HepG2 (cell line): ENCODE measurements at regions not wholly inside any gene's neighbourhood (a gene's known extent, or its start where the extent isn't known, plus 50 kb on each side); places are given as distances from the start of the nearest gene placed in this dataset.

Experiments used
- ATAC-seq: fragments of 200-7000 bp; cut with Tn5 transposase; 3 replicates; pipeline ENCODE4 v1.9.1; 2020; ENCODE audit warnings: mild to moderate bottlenecking, moderate library complexity
- BruUV-seq: library from RNA; stranded (reverse); fragments of 400-500 nt; replicated peaks from 2 replicates; lab custom pipeline; 2021; lab: Mats Ljungman, UMichigan
- CTCF ChIA-PET: fragments of 300-600 bp; formaldehyde crosslinking; extraction: SDS; loops from one replicate; lab custom pipeline; 2021; ENCODE audit warnings: low total read pairs, inconsistent platforms, low intra/inter-chr PET ratio; lab: Yijun Ruan, JAX
- POLR2A ChIA-PET: fragments of 350-600 bp; sonication (Branson Sonifier 250); formaldehyde crosslinking; loops from one replicate; lab custom pipeline; 2020; ENCODE audit warnings: antibody characterized with exemption, inconsistent platforms; lab: Yijun Ruan, JAX
- DNase-seq: peaks from one replicate; pipeline ENCODE4 v3.0.0-alpha.2; 2015; ENCODE audit warnings: low spot score
- FAIRE-seq: peaks from 3 replicates; lab custom pipeline; 2011; peaks lifted over from hg19 to GRCh38; lab: Jason Lieb, UNC
- H2AFZ ChIP-seq: one replicate; pipeline ENCODE4 v1.6.1; 2011; ENCODE audit warnings: low read length, inconsistent platforms
- H3K27ac ChIP-seq: fragments of 300-600 bp; 3 replicates; pipeline ENCODE4 v1.8.0; 2011; ENCODE audit warnings: mixed run types, mild to moderate bottlenecking, mixed read lengths, low read length, inconsistent platforms; ENCODE audit not compliant: insufficient read depth; ENCODE audit errors: extremely low read length
- H3K27me3 ChIP-seq, 2 experiments: fragments of 200-600 bp in 1 of 2; 2 replicates in 1 of 2; 3 replicates in 1 of 2; pipeline versions ENCODE4 v1.6.0 to v1.8.0; 2011; ENCODE audit warnings: low read length in 2 of 2, mild to moderate bottlenecking in 2 of 2, moderate library complexity in 2 of 2, inconsistent platforms in 1 of 2; ENCODE audit not compliant: insufficient read depth in 2 of 2, control insufficient read depth in 1 of 2
- H3K36me3 ChIP-seq, 2 experiments: fragments of 200-600 bp in 1 of 2; replicated peaks in 1 of 2; 2 replicates in 1 of 2; 3 replicates in 1 of 2; pipeline versions ENCODE4 v1.5.1 to v1.8.0; 2011; ENCODE audit warnings: low read length in 2 of 2, inconsistent platforms in 1 of 2; ENCODE audit not compliant: insufficient read depth in 2 of 2, control insufficient read depth in 1 of 2
- H3K4me1 ChIP-seq: 2 replicates; pipeline ENCODE4 v1.5.1; 2012; ENCODE audit warnings: low read length, inconsistent platforms; ENCODE audit not compliant: insufficient read depth
- H3K4me2 ChIP-seq: 2 replicates; pipeline ENCODE4 v1.6.0; 2011; ENCODE audit warnings: low read depth, low read length, inconsistent platforms
- H3K4me3 ChIP-seq, 3 experiments: fragments of 200-600 bp in 1 of 3; sonication (generic), shearing (Covaris generic) in 1 of 3; replicated peaks in 1 of 3; 2 replicates each; pipeline ENCODE4 v1.5.1; 2011 to 2016; ENCODE audit warnings: low read length in 3 of 3, inconsistent platforms in 2 of 3, low read depth in 2 of 3, mild to moderate bottlenecking in 2 of 3, control low read depth in 1 of 3, mixed read lengths in 1 of 3; ENCODE audit not compliant: insufficient read depth in 1 of 3
- H3K79me2 ChIP-seq: one replicate; pipeline ENCODE4 v1.6.1; 2011; ENCODE audit warnings: low read length, inconsistent platforms; ENCODE audit not compliant: insufficient read depth
- H3K9ac ChIP-seq: 2 replicates; pipeline ENCODE4 v1.6.0; 2011; ENCODE audit warnings: mild to moderate bottlenecking, low read depth, low read length, inconsistent platforms; ENCODE audit not compliant: insufficient read depth
- H3K9me3 ChIP-seq: 2 replicates; pipeline ENCODE4 v1.5.1; 2012; ENCODE audit warnings: mild to moderate bottlenecking, low read length
- H4K20me1 ChIP-seq: 2 replicates; pipeline ENCODE4 v1.6.0; 2011; ENCODE audit warnings: inconsistent platforms, mild to moderate bottlenecking, low read length, moderate library complexity; ENCODE audit not compliant: insufficient read depth
- BCL3 ChIP-seq: sonication (generic); formaldehyde crosslinking; IDR thresholded peaks from 2 replicates; pipeline ENCODE4 v1.5.1; 2020; ENCODE audit warnings: mild to moderate bottlenecking, missing genetic modification reagents, moderate library complexity
- CEBPB ChIP-seq: IDR thresholded peaks from 2 replicates; pipeline ENCODE4 v1.6.1; 2011; ENCODE audit warnings: low read depth, low read length, improper control_type of control experiment, borderline replicate concordance
- CEBPG ChIP-seq: IDR thresholded peaks from 2 replicates; pipeline ENCODE4 v1.6.1; 2016
- EEA1 ChIP-seq: sonication (generic); formaldehyde crosslinking; IDR thresholded peaks from 2 replicates; pipeline ENCODE4 v1.5.1; 2020; ENCODE audit warnings: mild to moderate bottlenecking, missing genetic modification reagents, borderline replicate concordance
- FOXA3 ChIP-seq: IDR thresholded peaks from 2 replicates; pipeline ENCODE4 v1.6.1; 2016; ENCODE audit warnings: missing genetic modification reagents, missing compliant biosample characterization
- FOXK1 ChIP-seq: sonication (generic); formaldehyde crosslinking; IDR thresholded peaks from 2 replicates; pipeline ENCODE4 v1.4.0; 2020; ENCODE audit warnings: low read depth, missing genetic modification reagents, borderline replicate concordance
- HNF4A ChIP-seq: sonication (generic); formaldehyde crosslinking; IDR thresholded peaks from 2 replicates; pipeline ENCODE4 v1.4.0; 2020; ENCODE audit warnings: missing genetic modification reagents
- HOXA9 ChIP-seq: sonication (generic); formaldehyde crosslinking; IDR thresholded peaks from 2 replicates; pipeline ENCODE4 v1.8.1; 2022; ENCODE audit warnings: missing genetic modification reagents, mild to moderate bottlenecking, moderate library complexity, borderline replicate concordance
- ISX ChIP-seq: sonication (generic); formaldehyde crosslinking; conservative IDR thresholded peaks from 2 replicates; pipeline ENCODE4 v1.5.0; 2020; ENCODE audit warnings: missing genetic modification reagents
- KDM3A ChIP-seq: IDR thresholded peaks from 2 replicates; pipeline ENCODE4 v1.6.1; 2018; ENCODE audit warnings: low read depth, missing compliant biosample characterization
- NR2F1 ChIP-seq, 2 experiments: fragments of 450-650 bp in 1 of 2; formaldehyde crosslinking in 1 of 2; IDR thresholded peaks; 2 replicates each; pipeline versions ENCODE4 v1.5.0 to v1.6.1; 2016 to 2020; ENCODE audit warnings: mild to moderate bottlenecking in 1 of 2, missing compliant biosample characterization in 1 of 2, missing genetic modification reagents in 1 of 2, moderate library complexity in 1 of 2
- NR2F6 ChIP-seq, 2 experiments: IDR thresholded peaks; 2 replicates each; pipeline ENCODE4 v1.6.1; 2016; ENCODE audit warnings: antibody characterized with exemption in 1 of 2, mild to moderate bottlenecking in 1 of 2
- PRDM15 ChIP-seq: sonication (generic); formaldehyde crosslinking; IDR thresholded peaks from 2 replicates; pipeline ENCODE4 v1.4.0; 2020; ENCODE audit warnings: missing genetic modification reagents
- ZMYM3 ChIP-seq: sonication (generic); formaldehyde crosslinking; IDR thresholded peaks from 2 replicates; pipeline ENCODE4 v1.5.1; 2020; ENCODE audit warnings: mild to moderate bottlenecking, missing genetic modification reagents
- ZNF232 ChIP-seq: sonication (generic); formaldehyde crosslinking; IDR thresholded peaks from 2 replicates; pipeline ENCODE4 v1.4.0; 2020; ENCODE audit warnings: missing genetic modification reagents, borderline replicate concordance
- WGBS: methylation state at CpG from one replicate; pipeline ENCODE4 v1.1.6; 2017; ENCODE audit warnings: low lambda C conversion rate; 5-methylcytosine and 5-hydroxymethylcytosine counted together
- in situ Hi-C: cut with HindIII; loops from 2 replicates; pipeline ENCODE4 v1.10.0; 2017; ENCODE audit warnings: low pct_unique_long_range_greater_than_20kb; ENCODE audit not compliant: extremely low pct_ligation_motif_present
- intact Hi-C: fragments of 100-400 bp; cut with micrococcal nuclease; formaldehyde crosslinking; loops from one replicate; pipeline ENCODE4 v1.10.0; 2022; ENCODE audit not compliant: unreplicated experiment

- Histone ChIP-seq H3K4me1 (no peaks in the 10 kb centered on the region), H3K9me3 (no peaks in the 10 kb centered on the region), H3K27ac (no peak overlapping the region), H3K79me2 (no peaks in the 10 kb centered on the region), H4K20me1 (no peaks in the 10 kb centered on the region), H2AFZ (no peak overlapping the region), H3K36me3 (no peaks in the 10 kb centered on the region), H3K4me3 (no peak overlapping the region), H3K4me2 (no peak overlapping the region), H3K27me3 (no peaks in the 10 kb centered on the region), H3K9ac (no peak overlapping the region)
- no peak for FAIRE-seq
- no peak for ATAC-seq
- BruUV-seq = no TSS peak
- no peak for TF ChIP-seq FOXK1
- no peak for TF ChIP-seq FOXA3 (CRISPR knock-in tag)
- TF ChIP-seq EEA1 (CRISPR knock-in tag) = no peak
- TF ChIP-seq ZNF232 = no peak
- no peak for TF ChIP-seq ISX (CRISPR knock-in tag)
- TF ChIP-seq HOXA9 = no peak
- no peak for TF ChIP-seq ZMYM3 (CRISPR knock-in tag)
- TF ChIP-seq BCL3 (CRISPR knock-in tag) = no peak
- no peak for TF ChIP-seq KDM3A (CRISPR knock-in tag)
- in situ Hi-C loops = no loop called here
- no peak for DNase-seq
- intact Hi-C loops = no loop called here
- CTCF ChIA-PET = no interaction called here
- POLR2A ChIA-PET = no interaction called here
- WGBS = 0% methylated on average over 1 of the region's 1 CpG
These were observed 425.8 kb upstream of the KCNH7 start for GRCh38 chr2:163264341-163264740.

- no peaks in the 10 kb centered on the region for H3K27me3 ChIP-seq
- peak; percentile 65 for FAIRE-seq
- TF ChIP-seq NR2F1 (CRISPR knock-in tag; IDR thresholded peaks at IDR 0.05) (peak in 1 of 2 experiments; percentile 52; a peak in 2 of 4 replicates), CEBPG (CRISPR knock-in tag) (peak; percentile 25; the same call in 1 of the 2 replicates), HNF4A (CRISPR knock-in tag) (peak; percentile 57), NR2F6 (IDR thresholded peaks at IDR 0.05) (peak; percentile 25; the same call in 1 of the 2 replicates), NR2F6 (CRISPR knock-in tag; IDR thresholded peaks at IDR 0.05) (no peak), PRDM15 (CRISPR knock-in tag) (no peak), CEBPB (peak; percentile 80)
- TF ChIP-seq, all 625 proteins: peak for 5
- H3K4me2 ChIP-seq = no peak overlapping the region
- DNase-seq (peak; percentile 44), ATAC-seq (peak; percentile 92)
- H3K36me3 ChIP-seq = no peaks in the 10 kb centered on the region
- in situ Hi-C loops = no loop called here
- no peak overlapping the region for H3K4me3 ChIP-seq
- intact Hi-C loops = no loop called here
- H3K79me2 ChIP-seq = no peaks in the 10 kb centered on the region
- ChIA-PET POLR2A (no interaction called here), CTCF (no interaction called here)
- no peaks in the 10 kb centered on the region for H4K20me1 ChIP-seq
- no peaks in the 10 kb centered on the region for H3K4me1 ChIP-seq
- no peak overlapping the region for H3K27ac ChIP-seq
- no peaks in the 10 kb centered on the region for H3K9me3 ChIP-seq
- no TSS peak for BruUV-seq
- H2AFZ ChIP-seq = no peak overlapping the region
- no peak overlapping the region for H3K9ac ChIP-seq
These were observed 420.9 kb upstream of the KCNH7 start for GRCh38 chr2:163259489-163259888.
